ENCODE measurements at regions not wholly inside any gene's neighbourhood (a gene's known extent, or its start where the extent isn't known, plus 50 kb on each side); places are given as distances from the start of the nearest gene placed in this dataset.

GRCh38 chr21:35615325-35615724 lies 445.0 kb downstream of the SETD4 start:
- H3K27me3 ChIP-seq: no peaks in the 10 kb centered on the region
- WGBS, 2 donors: 84 to 93% methylated on average over 1 of the region's 1 CpG
- intact Hi-C loops (cut with DNase I): no loop called here
- ATAC-seq (peak in 1 of 4 donors; percentile 29), DNase-seq (no peak), FAIRE-seq (no peak)
- TF ChIP-seq, protein P1, sequence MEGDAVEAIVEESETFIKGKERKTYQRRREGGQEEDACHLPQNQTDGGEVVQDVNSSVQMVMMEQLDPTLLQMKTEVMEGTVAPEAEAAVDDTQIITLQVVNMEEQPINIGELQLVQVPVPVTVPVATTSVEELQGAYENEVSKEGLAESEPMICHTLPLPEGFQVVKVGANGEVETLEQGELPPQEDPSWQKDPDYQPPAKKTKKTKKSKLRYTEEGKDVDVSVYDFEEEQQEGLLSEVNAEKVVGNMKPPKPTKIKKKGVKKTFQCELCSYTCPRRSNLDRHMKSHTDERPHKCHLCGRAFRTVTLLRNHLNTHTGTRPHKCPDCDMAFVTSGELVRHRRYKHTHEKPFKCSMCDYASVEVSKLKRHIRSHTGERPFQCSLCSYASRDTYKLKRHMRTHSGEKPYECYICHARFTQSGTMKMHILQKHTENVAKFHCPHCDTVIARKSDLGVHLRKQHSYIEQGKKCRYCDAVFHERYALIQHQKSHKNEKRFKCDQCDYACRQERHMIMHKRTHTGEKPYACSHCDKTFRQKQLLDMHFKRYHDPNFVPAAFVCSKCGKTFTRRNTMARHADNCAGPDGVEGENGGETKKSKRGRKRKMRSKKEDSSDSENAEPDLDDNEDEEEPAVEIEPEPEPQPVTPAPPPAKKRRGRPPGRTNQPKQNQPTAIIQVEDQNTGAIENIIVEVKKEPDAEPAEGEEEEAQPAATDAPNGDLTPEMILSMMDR (IDR thresholded peaks at IDR 0.05): no peak
- H3K9me3 ChIP-seq: no peaks in the 10 kb centered on the region
- no peaks in the 10 kb centered on the region for H3K36me3 ChIP-seq
- H3K4me3 ChIP-seq: no peak overlapping the region
- H3K4me1 ChIP-seq: peaks cover 0 to 5% (median 0%) of the 10 kb centered on the region in 3 donors
- no peak overlapping the region for H3K27ac ChIP-seq

DNA sequence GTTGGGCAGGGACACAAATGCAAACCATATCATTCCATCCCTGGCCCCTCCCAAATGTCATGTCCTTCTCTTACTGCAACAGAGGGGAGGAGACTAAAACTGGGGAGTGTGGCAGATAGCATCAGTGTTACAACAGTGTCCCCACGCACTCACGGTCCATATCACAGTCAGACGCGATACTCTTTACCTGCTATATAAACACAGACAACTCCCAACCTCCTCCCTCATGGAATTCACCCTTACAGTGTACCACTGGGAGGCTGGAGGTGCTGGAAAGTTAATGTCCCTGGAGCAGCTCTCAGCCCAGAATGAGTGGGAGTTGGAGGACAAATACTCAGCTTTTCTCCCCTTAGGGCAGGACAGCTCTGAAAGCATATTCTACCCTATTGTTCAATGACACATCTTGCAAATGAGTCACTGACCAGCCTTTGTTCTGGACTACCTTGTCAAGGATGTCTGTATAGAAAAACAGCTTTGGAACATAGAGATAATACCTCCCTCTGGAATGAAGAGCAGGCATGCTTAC lies 445.9 kb downstream of the SETD4 start:
- no peak overlapping the region for H3K4me3 ChIP-seq
- H3K4me1 ChIP-seq: peaks cover 0 to 5% (median 0%) of the 10 kb centered on the region in 3 donors
- intact Hi-C loops (cut with DNase I): no loop called here
- H3K27ac ChIP-seq: no peak overlapping the region
- no peaks in the 10 kb centered on the region for H3K9me3 ChIP-seq
- 63 to 71% methylated on average over 4 of the region's 4 CpGs for WGBS, 2 donors
- no peaks in the 10 kb centered on the region for H3K27me3 ChIP-seq
- no peak for ATAC-seq
- no peak for FAIRE-seq
- DNase-seq: no peak
- TF ChIP-seq, protein P1 (IDR thresholded peaks at IDR 0.05): no peak
- no peaks in the 10 kb centered on the region for H3K36me3 ChIP-seq

GRCh38 chr21:35611708-35612132 lies 448.6 kb downstream of the SETD4 start:
- Histone ChIP-seq H3K4me3 (no peak overlapping the region), H3K27me3 (no peaks in the 10 kb centered on the region), H3K36me3 (no peaks in the 10 kb centered on the region), H3K27ac (no peak overlapping the region), H3K9me3 (no peaks in the 10 kb centered on the region), H3K4me1 (peaks cover 0 to 5% (median 0%) of the 10 kb centered on the region in 3 donors)
- 81 to 84% methylated on average over 2 of the region's 2 CpGs for WGBS, 2 donors
- TF ChIP-seq, protein P1 (IDR thresholded peaks at IDR 0.05): no peak
- no peak for DNase-seq
- no peak for FAIRE-seq
- no peak for ATAC-seq
- intact Hi-C loops (cut with DNase I): no loop called here

GRCh38 chr21:35609263-35609662 lies 451.1 kb downstream of the SETD4 start:
- FAIRE-seq: no peak
- DNase-seq: no peak
- no peak for ATAC-seq

DNA sequence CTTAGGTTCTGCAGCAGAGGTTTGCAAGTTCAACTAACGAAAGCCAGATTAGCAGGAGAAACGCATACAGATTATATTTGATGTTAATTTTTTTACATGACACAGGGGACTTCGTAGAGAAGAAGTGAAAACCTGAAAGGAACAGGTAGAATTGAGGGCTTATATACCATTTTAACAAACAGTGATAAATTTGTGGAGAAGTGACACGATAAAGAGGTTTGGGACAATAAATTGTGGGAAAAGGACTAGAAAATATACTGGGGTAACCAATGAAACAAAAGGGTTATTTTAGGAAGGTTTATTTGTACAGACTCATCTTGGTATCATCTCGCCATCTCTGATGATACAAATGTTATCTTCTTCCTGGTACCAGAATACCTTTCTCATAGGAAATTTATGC lies 452.9 kb downstream of the SETD4 start:
- TF ChIP-seq, protein P1 (IDR thresholded peaks at IDR 0.05): no peak
- Histone ChIP-seq H3K36me3 (no peaks in the 10 kb centered on the region), H3K4me3 (no peak overlapping the region), H3K9me3 (no peaks in the 10 kb centered on the region), H3K4me1 (no peaks in the 10 kb centered on the region), H3K27me3 (no peaks in the 10 kb centered on the region), H3K27ac (no peak overlapping the region)
- FAIRE-seq (no peak), ATAC-seq (no peak), DNase-seq (no peak)
- 69 to 75% methylated on average over 5 of the region's 5 CpGs for WGBS, 2 donors
- intact Hi-C loops (cut with DNase I): no loop called here

More at GRCh38 chr21:35609263-35609662, 451.1 kb downstream of the SETD4 start:
- intact Hi-C loops (cut with DNase I): no loop called here
- Histone ChIP-seq H3K9me3 (no peaks in the 10 kb centered on the region), H3K27me3 (no peaks in the 10 kb centered on the region), H3K4me3 (no peak overlapping the region), H3K27ac (no peak overlapping the region), H3K4me1 (no peaks in the 10 kb centered on the region), H3K36me3 (no peaks in the 10 kb centered on the region)
- TF ChIP-seq, protein P1 (IDR thresholded peaks at IDR 0.05): no peak
- 68 to 70% methylated on average over 4 of the region's 4 CpGs for WGBS, 2 donors

Data from pancreas (tissue), 10 donors.